HG03432 (cell line): ENCODE measurements at regions not wholly inside any gene's neighbourhood (a gene's known extent, or its start where the extent isn't known, plus 50 kb on each side); places are given as distances from the start of the nearest gene placed in this dataset.

Experiments used
- ATAC-seq: cut with Tn5 transposase; IDR thresholded peaks from one replicate; pipeline ENCODE4 v1.9.1; 2021; ENCODE audit warnings: mild to moderate bottlenecking, moderate library complexity; ENCODE audit not compliant: unreplicated experiment

DNA sequence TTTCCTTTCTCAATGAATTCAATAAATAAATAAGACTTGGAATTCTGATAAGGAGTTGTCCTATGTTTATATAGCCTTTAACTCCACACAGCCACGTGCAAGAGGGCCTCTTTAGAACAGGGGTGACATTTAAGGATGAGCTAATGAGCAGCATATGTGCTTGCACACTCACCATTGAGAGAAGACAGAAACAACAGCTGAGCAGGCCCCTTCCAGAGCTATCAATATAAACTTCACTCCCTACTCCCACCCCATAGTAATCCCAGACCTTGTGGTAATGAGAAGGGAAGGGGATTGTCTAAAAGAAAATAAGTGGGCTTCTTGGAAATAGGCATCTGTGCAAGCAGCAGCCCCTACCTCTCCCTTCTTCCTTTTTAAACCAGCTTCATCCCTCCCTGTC is 176.0 kb downstream of the SEC16B start:
- ATAC-seq: no peak

GRCh38 chr1:177790566-177790965 is 179.3 kb downstream of the SEC16B start:
- ATAC-seq: no peak

GRCh38 chr1:177789956-177790355 is 179.9 kb downstream of the SEC16B start:
- ATAC-seq: no peak

GRCh38 chr1:177786176-177786745 is 183.6 kb downstream of the SEC16B start:
- no peak for ATAC-seq

DNA sequence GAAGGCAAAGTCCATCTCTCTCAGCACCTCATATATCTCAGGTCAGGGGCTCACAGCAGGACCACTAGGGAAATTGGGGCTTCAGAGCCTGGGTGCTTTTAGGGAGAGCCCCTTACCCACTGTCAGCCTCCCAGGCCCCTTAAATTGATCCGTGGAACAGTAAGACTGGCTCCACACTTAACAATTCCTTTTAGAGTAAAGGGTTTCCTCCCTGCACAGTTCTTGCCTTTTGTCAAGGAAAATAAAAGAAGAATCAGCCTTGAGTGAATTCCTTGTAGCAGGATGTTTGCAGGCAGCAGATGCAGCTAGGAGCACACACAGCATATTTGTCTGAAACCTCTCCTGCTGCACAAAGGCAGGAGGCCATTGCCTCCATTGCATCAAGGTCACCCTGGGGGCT is 184.9 kb downstream of the SEC16B start:
- no peak for ATAC-seq

GRCh38 chr1:177784409-177784808 is 185.4 kb downstream of the SEC16B start:
- no peak for ATAC-seq

DNA sequence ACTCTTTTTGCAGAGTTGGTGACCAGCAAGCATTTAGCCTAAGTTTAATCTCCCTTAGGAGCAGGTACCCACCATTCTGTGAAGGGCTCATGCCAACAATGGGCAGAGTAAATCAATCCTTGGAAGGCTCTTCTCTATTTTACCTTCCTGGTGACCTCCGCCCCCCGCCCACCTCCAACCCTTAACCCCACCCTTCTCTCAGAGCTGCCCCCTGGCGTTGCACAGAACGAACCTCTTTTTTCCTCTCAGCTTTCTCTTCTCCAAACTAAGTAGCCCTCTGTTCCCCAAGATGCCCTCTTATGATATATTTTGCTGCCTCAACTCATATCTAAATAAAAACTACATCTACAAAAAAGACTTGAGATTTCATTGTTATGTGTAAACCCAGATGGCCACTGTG is 186.8 kb downstream of the SEC16B start:
- no peak for ATAC-seq

- ATAC-seq: peak; percentile 57
These were observed 189.7 kb downstream of the SEC16B start for GRCh38 chr1:177780096-177780700.

GRCh38 chr1:177779166-177779965 is 190.5 kb downstream of the SEC16B start:
- no peak for ATAC-seq

GRCh38 chr1:177775924-177776323 is 193.9 kb downstream of the SEC16B start:
- ATAC-seq: no peak

- no peak for ATAC-seq
These were observed 197.4 kb downstream of the SEC16B start for GRCh38 chr1:177772386-177772960.

DNA sequence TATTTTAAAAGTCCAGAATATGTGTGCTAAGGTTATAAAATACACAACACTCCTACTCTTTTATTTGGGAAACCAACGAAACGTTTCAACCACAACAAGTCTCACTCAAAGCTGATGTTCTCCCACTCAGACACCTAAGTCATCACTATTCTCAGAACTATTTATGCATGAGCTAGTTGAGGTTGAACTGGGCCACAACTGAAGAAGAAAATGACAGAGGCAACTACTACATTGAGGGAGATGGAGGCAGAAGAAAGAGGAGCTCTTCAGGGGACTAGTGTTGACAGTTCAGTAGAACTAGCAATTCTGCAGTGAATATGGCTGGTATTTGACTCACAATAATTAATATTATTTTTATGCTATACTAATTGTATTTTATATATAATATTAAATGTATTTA is 198.2 kb downstream of the SEC16B start:
- ATAC-seq: no peak

GRCh38 chr1:177770096-177770495 is 199.8 kb downstream of the SEC16B start:
- ATAC-seq: no peak

- no peak for ATAC-seq
These were observed 213.9 kb downstream of the SEC16B start for GRCh38 chr1:177755851-177756560.

- no peak for ATAC-seq
These were observed 215.3 kb downstream of the SEC16B start for GRCh38 chr1:177754603-177755002.

DNA sequence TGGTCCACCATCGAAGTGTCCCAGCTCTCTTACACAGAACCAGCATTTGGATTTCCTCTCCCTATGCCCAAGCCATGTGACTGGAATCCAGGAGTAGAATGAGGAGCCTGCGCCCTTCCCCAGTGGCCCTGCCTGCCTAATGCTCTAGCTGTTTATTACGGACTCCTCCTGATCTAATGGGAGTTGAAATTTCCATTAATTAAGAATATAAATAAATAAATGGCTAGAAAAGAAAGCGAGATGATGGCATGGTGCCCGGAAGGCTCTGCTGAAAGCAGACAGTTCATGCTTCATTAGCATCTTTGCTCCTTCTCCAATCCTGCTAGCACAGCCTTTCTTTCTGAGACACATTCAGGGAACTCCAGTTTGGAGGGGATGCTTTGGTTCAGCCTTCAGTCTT is 216.2 kb downstream of the SEC16B start:
- ATAC-seq: no peak

GRCh38 chr1:177748080-177748801 is 221.6 kb downstream of the SEC16B start:
- no peak for ATAC-seq

DNA sequence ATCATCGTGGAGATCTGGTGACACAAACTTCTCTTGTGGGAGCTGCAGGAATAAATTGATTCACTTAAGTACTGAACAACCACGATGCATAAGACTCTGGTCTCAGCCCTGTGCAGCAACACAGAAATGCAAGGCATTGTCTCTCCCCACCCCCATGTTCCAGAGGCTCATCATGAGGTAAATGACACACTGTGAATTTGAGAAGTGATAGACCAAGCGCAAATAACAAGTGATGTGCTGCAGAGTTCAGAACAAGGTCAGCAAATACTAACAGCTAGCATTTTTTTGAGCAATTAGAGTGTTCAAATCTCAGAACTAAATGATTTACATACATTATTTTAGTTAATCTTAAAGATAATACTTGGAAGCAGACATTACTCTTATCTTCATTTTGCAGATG is 223.7 kb downstream of the SEC16B start:
- ATAC-seq: no peak

GRCh38 chr1:177744906-177745305 is 225.0 kb downstream of the SEC16B start:
- ATAC-seq: no peak

DNA sequence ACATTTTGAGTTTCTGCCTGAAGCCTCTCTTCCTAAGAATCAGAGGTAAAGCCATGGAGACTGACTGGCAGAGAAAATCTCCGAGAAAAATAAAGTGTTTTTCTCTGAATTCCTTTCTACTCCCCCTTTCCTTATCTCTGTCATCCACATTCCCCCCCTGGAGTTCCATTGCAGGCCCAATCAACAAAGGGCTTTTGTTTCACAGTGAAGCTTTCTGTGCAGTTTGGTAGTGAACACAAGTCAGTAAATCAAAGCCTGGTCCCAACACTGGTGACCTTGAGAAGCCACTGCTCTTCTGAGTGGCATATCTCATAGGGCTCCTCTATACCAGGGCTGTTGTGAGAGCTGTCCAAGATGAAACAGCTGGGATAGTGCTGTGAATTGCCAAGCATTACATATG is 228.4 kb downstream of the SEC16B start:
- no peak for ATAC-seq

GRCh38 chr1:177739780-177740179 is 230.1 kb downstream of the SEC16B start:
- ATAC-seq: no peak
